K562 (cell line): ENCODE measurements at regions not wholly inside any gene's neighbourhood (a gene's known extent, or its start where the extent isn't known, plus 50 kb on each side); places are given as distances from the start of the nearest gene placed in this dataset.

Source experiments
- AFF1 ChIP-seq, 2 experiments: fragments of 450-650 bp; IDR thresholded peaks; 2 replicates each; pipeline ENCODE4 v1.6.1; 2018; ENCODE audit warnings: mild to moderate bottlenecking in 2 of 2, low read depth in 1 of 2; ENCODE audit not compliant: partially characterized antibody in 2 of 2
- GTF2A2 ChIP-seq: IDR thresholded peaks from 2 replicates; pipeline ENCODE4 v1.6.1; 2016; ENCODE audit warnings: mild to moderate bottlenecking, missing genetic modification characterization, missing compliant biosample characterization
- MAZ ChIP-seq, 2 experiments: fragments of 450-650 bp in 1 of 2; sonication (generic) in 1 of 2; formaldehyde crosslinking; IDR thresholded peaks in 1 of 2; conservative IDR thresholded peaks in 1 of 2; 2 replicates each; pipeline versions ENCODE4 v1.4.0 to v1.5.0; 2020; ENCODE audit warnings: mild to moderate bottlenecking in 1 of 2, missing genetic modification reagents in 1 of 2
- MEIS2 ChIP-seq: fragments of 450-650 bp; IDR thresholded peaks from 2 replicates; pipeline ENCODE4 v1.6.1; 2014; ENCODE audit warnings: mild to moderate bottlenecking; ENCODE audit not compliant: partially characterized antibody
- MYC ChIP-seq, 2 experiments: fragments of 250-450 bp in 1 of 2; sonication (Bioruptor Pico) in 1 of 2; IDR thresholded peaks; 2 replicates each; pipeline versions ENCODE4 v1.5.1 to v1.6.1; 2012 to 2021; ENCODE audit warnings: low read depth in 2 of 2, borderline replicate concordance in 1 of 2, improper control_type of control experiment in 1 of 2, low read length in 1 of 2, mild to moderate bottlenecking in 1 of 2, moderate library complexity in 1 of 2
- SIRT6 ChIP-seq: IDR thresholded peaks from one replicate; pipeline ENCODE4 v1.6.1; 2012; ENCODE audit warnings: low read depth, mild to moderate bottlenecking, control low read depth, inconsistent platforms, low read length, moderate library complexity
- SMC3 ChIP-seq: conservative IDR thresholded peaks from 2 replicates; pipeline ENCODE4 v1.6.1; 2011; ENCODE audit warnings: low read depth, low read length, improper control_type of control experiment; ENCODE audit not compliant: insufficient read depth
- TARDBP ChIP-seq: fragments of 450-650 bp; IDR thresholded peaks from 2 replicates; pipeline ENCODE4 v1.6.1; 2016
- UBTF ChIP-seq, 2 experiments: IDR thresholded peaks; 2 replicates each; pipeline ENCODE4 v1.6.1; 2012; ENCODE audit warnings: improper control_type of control experiment in 2 of 2, low read depth in 2 of 2, low read length in 2 of 2, borderline replicate concordance in 1 of 2
- TF ChIP-seq, protein P1 (sequence below), 3 experiments: IDR thresholded peaks in 2 of 3; conservative IDR thresholded peaks in 1 of 3; 2 replicates each; pipeline ENCODE4 v1.5.1; 2011 to 2012; ENCODE audit warnings: low read length in 3 of 3, mild to moderate bottlenecking in 3 of 3, control low read depth in 2 of 3, improper control_type of control experiment in 1 of 3, inconsistent platforms in 1 of 3, low read depth in 1 of 3, mixed read lengths in 1 of 3, moderate library complexity in 1 of 3; ENCODE audit not compliant: insufficient read depth in 2 of 3

- TF ChIP-seq SIRT6 (no peak), MAZ (CRISPR knock-in tag; conservative IDR thresholded peaks at IDR 0.05 in 1 of 2, IDR thresholded peaks at IDR 0.05 in 1 of 2) (no peak), SMC3 (no peak), GTF2A2 (no peak), MYC (IDR thresholded peaks at IDR 0.05; ENCODE audit: low read depth, low read length) (no peak), MYC (CRISPR knock-in tag; IDR thresholded peaks at IDR 0.05; ENCODE audit: borderline replicate concordance, low read depth) (no peak), MEIS2 (no peak), TARDBP (no peak), AFF1 (IDR thresholded peaks at IDR 0.05; ENCODE audit: low read depth in 1 of 2, partially characterized antibody in 2 of 2) (no peak), UBTF (IDR thresholded peaks at IDR 0.05; ENCODE audit: borderline replicate concordance in 1 of 2, low read depth in 2 of 2, low read length in 2 of 2) (no peak)
- TF ChIP-seq, protein P1, sequence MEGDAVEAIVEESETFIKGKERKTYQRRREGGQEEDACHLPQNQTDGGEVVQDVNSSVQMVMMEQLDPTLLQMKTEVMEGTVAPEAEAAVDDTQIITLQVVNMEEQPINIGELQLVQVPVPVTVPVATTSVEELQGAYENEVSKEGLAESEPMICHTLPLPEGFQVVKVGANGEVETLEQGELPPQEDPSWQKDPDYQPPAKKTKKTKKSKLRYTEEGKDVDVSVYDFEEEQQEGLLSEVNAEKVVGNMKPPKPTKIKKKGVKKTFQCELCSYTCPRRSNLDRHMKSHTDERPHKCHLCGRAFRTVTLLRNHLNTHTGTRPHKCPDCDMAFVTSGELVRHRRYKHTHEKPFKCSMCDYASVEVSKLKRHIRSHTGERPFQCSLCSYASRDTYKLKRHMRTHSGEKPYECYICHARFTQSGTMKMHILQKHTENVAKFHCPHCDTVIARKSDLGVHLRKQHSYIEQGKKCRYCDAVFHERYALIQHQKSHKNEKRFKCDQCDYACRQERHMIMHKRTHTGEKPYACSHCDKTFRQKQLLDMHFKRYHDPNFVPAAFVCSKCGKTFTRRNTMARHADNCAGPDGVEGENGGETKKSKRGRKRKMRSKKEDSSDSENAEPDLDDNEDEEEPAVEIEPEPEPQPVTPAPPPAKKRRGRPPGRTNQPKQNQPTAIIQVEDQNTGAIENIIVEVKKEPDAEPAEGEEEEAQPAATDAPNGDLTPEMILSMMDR (IDR thresholded peaks at IDR 0.05 in 2 of 3, conservative IDR thresholded peaks at IDR 0.05 in 1 of 3; ENCODE audit: insufficient read depth in 2 of 3, low read depth in 1 of 3, low read length in 3 of 3): no peak
Observed at GRCh38 chr3:29227307-29227706, 53.6 kb upstream of the RBMS3 start.
